CD4-positive, alpha-beta memory T cell (primary cell): ENCODE measurements at regions not wholly inside any gene's neighbourhood (a gene's known extent, or its start where the extent isn't known, plus 50 kb on each side); places are given as distances from the start of the nearest gene placed in this dataset.

Experiments used
- CTCF ChIA-PET: fragments of 350-600 bp; sonication (Branson Sonifier 250); formaldehyde crosslinking; loops from one replicate; lab custom pipeline; 2021; ENCODE audit warnings: inconsistent platforms; ENCODE audit not compliant: partially characterized antibody; lab: Charles Lee
- POLR2A ChIA-PET: fragments of 350-600 bp; sonication (Branson Sonifier 250); formaldehyde crosslinking; loops from one replicate; lab custom pipeline; 2021; ENCODE audit not compliant: partially characterized antibody; lab: Charles Lee
- DNase-seq, 5 donors: peaks; one replicate each; pipeline versions ENCODE4 v3.0.0 to v3.0.0-alpha.2; 2020 to 2022; ENCODE audit warnings: mixed read lengths in 1 of 5
- H3K27ac ChIP-seq: one replicate; pipeline ENCODE4 v1.7.0; 2013; ENCODE audit warnings: low read depth, low read length
- H3K27me3 ChIP-seq: 2 replicates; pipeline ENCODE4 v1.7.0; 2013; ENCODE audit warnings: mild to moderate bottlenecking, low read length, moderate library complexity; ENCODE audit not compliant: insufficient read depth
- H3K36me3 ChIP-seq: 2 replicates; pipeline ENCODE4 v1.7.0; 2013; ENCODE audit warnings: mild to moderate bottlenecking, low read length, moderate library complexity; ENCODE audit not compliant: insufficient read depth
- H3K4me1 ChIP-seq: 2 replicates; pipeline ENCODE4 v1.7.0; 2013; ENCODE audit warnings: mild to moderate bottlenecking, low read length, moderate library complexity; ENCODE audit not compliant: insufficient read depth
- H3K4me3 ChIP-seq, 2 donors: one replicate each; pipeline ENCODE4 v1.7.0; 2013; ENCODE audit warnings: low read length in 2 of 2, mild to moderate bottlenecking in 1 of 2
- H3K9me3 ChIP-seq, 2 donors: one replicate each; pipeline ENCODE4 v1.7.0; 2013; ENCODE audit warnings: low read length in 2 of 2, control low read depth in 1 of 2; ENCODE audit not compliant: control insufficient read depth in 1 of 2
- H3K27ac Mint-ChIP-seq, 7 donors: one replicate each; pipeline ENCODE4 v1.8.0; 2020 to 2021; ENCODE audit warnings: mixed read lengths in 7 of 7, mild to moderate bottlenecking in 6 of 7, inconsistent platforms in 3 of 7, moderate library complexity in 3 of 7
- H3K27me3 Mint-ChIP-seq, 2 donors: one replicate each; pipeline ENCODE4 v1.8.0; 2020 to 2021; ENCODE audit warnings: mixed read lengths in 2 of 2
- H3K36me3 Mint-ChIP-seq, 2 donors: one replicate each; pipeline ENCODE4 v1.8.0; 2020 to 2021; ENCODE audit warnings: mixed read lengths in 2 of 2, inconsistent platforms in 1 of 2, mild to moderate bottlenecking in 1 of 2
- H3K4me1 Mint-ChIP-seq, 4 donors: one replicate each; pipeline ENCODE4 v1.8.0; 2020 to 2021; ENCODE audit warnings: mixed read lengths in 4 of 4, mild to moderate bottlenecking in 1 of 4
- H3K4me3 Mint-ChIP-seq, 8 donors: one replicate each; pipeline ENCODE4 v1.8.0; 2020 to 2021; ENCODE audit warnings: mixed read lengths in 8 of 8, mild to moderate bottlenecking in 7 of 8, moderate library complexity in 6 of 8, inconsistent platforms in 3 of 8
- H3K9me3 Mint-ChIP-seq, 8 donors: one replicate each; pipeline ENCODE4 v1.8.0; 2020 to 2021; ENCODE audit warnings: mixed read lengths in 8 of 8, mild to moderate bottlenecking in 5 of 8, inconsistent platforms in 3 of 8, moderate library complexity in 1 of 8
- intact Hi-C: fragments of 100-400 bp; cut with micrococcal nuclease; formaldehyde crosslinking; loops from one replicate; pipeline ENCODE4 v1.15.1; 2023

GRCh38 chr15:87582169-87582568 lies 674.4 kb downstream of the NTRK3 start:
- Mint-ChIP-seq H3K27ac (no peak overlapping the region), H3K27me3 (no peaks in the 10 kb centered on the region), H3K4me3 (no peak overlapping the region), H3K9me3 (no peaks in the 10 kb centered on the region), H3K36me3 (no peaks in the 10 kb centered on the region), H3K4me1 (no peaks in the 10 kb centered on the region)
- no peak for DNase-seq
- no peaks in the 10 kb centered on the region for H3K4me1 ChIP-seq
- H3K4me3 ChIP-seq: no peak overlapping the region
- no peaks in the 10 kb centered on the region for H3K27me3 ChIP-seq
- POLR2A ChIA-PET: no interaction called here
- CTCF ChIA-PET: no interaction called here
- no peak overlapping the region for H3K27ac ChIP-seq
- H3K9me3 ChIP-seq: no peaks in the 10 kb centered on the region
- intact Hi-C loops: no loop called here
- H3K36me3 ChIP-seq: no peaks in the 10 kb centered on the region

- Mint-ChIP-seq H3K36me3 (no peaks in the 10 kb centered on the region), H3K9me3 (no peaks in the 10 kb centered on the region), H3K4me3 (no peak overlapping the region), H3K27me3 (no peaks in the 10 kb centered on the region), H3K4me1 (no peaks in the 10 kb centered on the region), H3K27ac (no peak overlapping the region)
- no peaks in the 10 kb centered on the region for H3K27me3 ChIP-seq
- CTCF ChIA-PET: no interaction called here
- no peak for DNase-seq
- no peaks in the 10 kb centered on the region for H3K9me3 ChIP-seq
- H3K36me3 ChIP-seq: no peaks in the 10 kb centered on the region
- no peaks in the 10 kb centered on the region for H3K4me1 ChIP-seq
- no peak overlapping the region for H3K27ac ChIP-seq
- intact Hi-C loops: no loop called here
- no peak overlapping the region for H3K4me3 ChIP-seq
- POLR2A ChIA-PET: no interaction called here
These were observed 677.0 kb downstream of the NTRK3 start for GRCh38 chr15:87579537-87579936.

DNA sequence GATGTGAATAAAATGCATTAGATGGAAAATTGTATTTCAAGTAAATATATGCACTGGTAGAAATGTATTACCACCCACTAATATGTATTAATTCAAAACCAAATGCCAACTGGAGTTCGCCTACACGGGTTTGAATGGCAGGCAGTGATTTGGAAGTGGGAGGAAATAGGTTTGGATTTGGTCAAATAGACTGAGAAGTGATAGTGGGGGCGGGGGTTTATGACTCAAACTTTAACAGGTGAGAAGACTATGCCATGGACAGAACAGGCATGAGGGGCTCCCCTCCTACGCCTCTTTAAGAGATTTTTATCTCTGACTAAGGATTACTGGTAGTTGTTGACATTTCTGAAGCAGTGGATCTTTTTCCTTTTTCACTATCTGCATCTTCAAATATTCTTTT lies 677.8 kb downstream of the NTRK3 start:
- H3K9me3 Mint-ChIP-seq: no peaks in the 10 kb centered on the region
- intact Hi-C loops: no loop called here
- POLR2A ChIA-PET: no interaction called here
- DNase-seq: no peak
- H3K27ac Mint-ChIP-seq: no peak overlapping the region
- no peaks in the 10 kb centered on the region for H3K27me3 Mint-ChIP-seq
- H3K4me3 ChIP-seq: no peak overlapping the region
- no peaks in the 10 kb centered on the region for H3K27me3 ChIP-seq
- no peak overlapping the region for H3K27ac ChIP-seq
- no peaks in the 10 kb centered on the region for H3K36me3 ChIP-seq
- H3K4me1 Mint-ChIP-seq: no peaks in the 10 kb centered on the region
- H3K4me3 Mint-ChIP-seq: no peak overlapping the region
- CTCF ChIA-PET: no interaction called here
- no peaks in the 10 kb centered on the region for H3K9me3 ChIP-seq
- no peaks in the 10 kb centered on the region for H3K4me1 ChIP-seq
- H3K36me3 Mint-ChIP-seq: no peaks in the 10 kb centered on the region

DNA sequence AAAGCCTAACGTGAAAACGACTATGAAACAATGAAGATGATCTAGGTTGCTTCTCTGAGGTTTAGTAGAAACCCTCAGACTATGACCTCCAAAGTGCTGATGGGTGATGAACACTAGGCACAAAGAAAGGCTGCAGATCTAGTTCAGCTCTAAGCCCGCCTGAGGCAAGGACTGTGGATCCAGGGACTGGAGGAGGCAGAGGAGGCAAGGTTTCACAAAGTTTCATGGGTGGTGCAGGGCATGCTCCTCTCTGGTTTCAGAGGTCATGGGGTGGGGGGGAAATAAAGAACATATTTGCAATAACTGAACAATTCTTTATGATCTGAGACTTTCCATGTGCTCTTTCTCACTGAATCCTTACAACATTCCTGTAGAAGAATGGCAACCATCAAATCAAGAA lies 679.2 kb downstream of the NTRK3 start:
- no peaks in the 10 kb centered on the region for H3K27me3 Mint-ChIP-seq
- H3K36me3 Mint-ChIP-seq: no peaks in the 10 kb centered on the region
- H3K4me3 Mint-ChIP-seq: no peak overlapping the region
- Histone ChIP-seq H3K27ac (no peak overlapping the region), H3K4me1 (no peaks in the 10 kb centered on the region), H3K36me3 (no peaks in the 10 kb centered on the region), H3K9me3 (no peaks in the 10 kb centered on the region), H3K4me3 (no peak overlapping the region), H3K27me3 (no peaks in the 10 kb centered on the region)
- no peaks in the 10 kb centered on the region for H3K9me3 Mint-ChIP-seq
- intact Hi-C loops: no loop called here
- H3K4me1 Mint-ChIP-seq: no peaks in the 10 kb centered on the region
- CTCF ChIA-PET: no interaction called here
- no peak for DNase-seq
- POLR2A ChIA-PET: no interaction called here
- no peak overlapping the region for H3K27ac Mint-ChIP-seq

DNA sequence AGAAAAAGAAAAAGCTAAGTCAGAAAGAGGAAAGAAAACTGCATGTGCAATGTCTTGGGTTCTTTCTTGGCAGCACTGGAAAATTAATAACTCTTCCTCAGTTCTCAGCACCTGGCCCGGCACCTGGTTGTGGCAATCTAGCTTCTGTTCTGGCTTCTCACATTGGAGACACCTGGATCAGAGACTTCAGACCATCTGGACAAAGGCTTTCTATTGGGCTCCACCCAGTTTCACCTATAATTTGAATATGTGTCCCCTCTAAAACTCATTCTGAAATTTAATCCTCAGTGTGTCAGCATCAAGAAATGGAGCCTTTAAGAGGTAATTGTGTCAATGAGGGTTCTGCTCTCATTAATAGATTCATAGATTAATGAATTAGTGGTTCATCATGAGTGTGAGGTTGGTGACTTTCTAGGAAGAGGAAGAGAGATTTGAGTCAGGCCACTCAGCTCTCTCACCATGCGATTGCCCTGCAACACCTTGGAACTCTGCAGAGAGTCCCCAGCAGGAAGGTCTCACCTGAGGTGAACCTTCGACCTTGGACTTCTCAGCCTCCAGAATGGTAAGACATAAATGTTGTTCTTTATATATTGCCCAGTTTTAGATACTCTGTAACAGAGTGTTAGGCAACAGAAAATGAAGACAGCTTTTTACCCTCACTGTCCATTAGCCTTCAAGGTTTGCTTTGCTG lies 679.9 kb downstream of the NTRK3 start:
- Histone ChIP-seq H3K27me3 (no peaks in the 10 kb centered on the region), H3K36me3 (no peaks in the 10 kb centered on the region), H3K4me1 (no peaks in the 10 kb centered on the region), H3K4me3 (no peak overlapping the region), H3K27ac (no peak overlapping the region), H3K9me3 (no peaks in the 10 kb centered on the region)
- ChIA-PET CTCF (no interaction called here), POLR2A (no interaction called here)
- Mint-ChIP-seq H3K27ac (no peak overlapping the region), H3K27me3 (peaks cover 0 to 3% of the 10 kb centered on the region in 2 donors), H3K4me3 (no peak overlapping the region), H3K36me3 (no peaks in the 10 kb centered on the region), H3K9me3 (no peaks in the 10 kb centered on the region), H3K4me1 (no peaks in the 10 kb centered on the region)
- DNase-seq: no peak
- intact Hi-C loops: no loop called here

- no peaks in the 10 kb centered on the region for H3K4me1 ChIP-seq
- H3K9me3 Mint-ChIP-seq: no peaks in the 10 kb centered on the region
- CTCF ChIA-PET: no interaction called here
- peaks cover 0 to 3% of the 10 kb centered on the region in 2 donors for H3K27me3 Mint-ChIP-seq
- H3K4me1 Mint-ChIP-seq: no peaks in the 10 kb centered on the region
- H3K27ac ChIP-seq: no peak overlapping the region
- H3K4me3 Mint-ChIP-seq: no peak overlapping the region
- no peak for DNase-seq
- intact Hi-C loops: no loop called here
- H3K9me3 ChIP-seq: no peaks in the 10 kb centered on the region
- POLR2A ChIA-PET: no interaction called here
- no peak overlapping the region for H3K4me3 ChIP-seq
- H3K27ac Mint-ChIP-seq: peak overlapping the region in 1 of 7 donors; percentile 8
- H3K36me3 Mint-ChIP-seq: no peaks in the 10 kb centered on the region
- H3K27me3 ChIP-seq: no peaks in the 10 kb centered on the region
- H3K36me3 ChIP-seq: no peaks in the 10 kb centered on the region
These were observed 680.6 kb downstream of the NTRK3 start for GRCh38 chr15:87575896-87576473.

- Histone ChIP-seq H3K4me1 (peaks cover 6% of the 10 kb centered on the region), H3K27me3 (no peaks in the 10 kb centered on the region), H3K4me3 (no peak overlapping the region), H3K27ac (no peak overlapping the region), H3K36me3 (no peaks in the 10 kb centered on the region), H3K9me3 (no peaks in the 10 kb centered on the region)
- Mint-ChIP-seq H3K27ac (no peak overlapping the region), H3K27me3 (peaks cover 0 to 3% of the 10 kb centered on the region in 2 donors), H3K9me3 (no peaks in the 10 kb centered on the region), H3K4me1 (peaks cover 9 to 15% (median 11%) of the 10 kb centered on the region in 4 donors), H3K4me3 (no peak overlapping the region), H3K36me3 (no peaks in the 10 kb centered on the region)
- intact Hi-C loops: no loop called here
- ChIA-PET CTCF (no interaction called here), POLR2A (no interaction called here)
- DNase-seq: no peak
These were observed 683.0 kb downstream of the NTRK3 start for GRCh38 chr15:87573534-87573933.
